A673 (cell line): ENCODE measurements at regions not wholly inside any gene's neighbourhood (a gene's known extent, or its start where the extent isn't known, plus 50 kb on each side); places are given as distances from the start of the nearest gene placed in this dataset.

Source experiments
- CTCF ChIP-seq: fragments of 300-800, 200-600 bp; sonication (generic); conservative IDR thresholded peaks from 2 replicates; pipeline ENCODE4 v1.5.1; 2017; ENCODE audit warnings: low read depth, mild to moderate bottlenecking, antibody characterized with exemption, low read length, moderate library complexity, mixed read lengths
- EZH2 ChIP-seq: fragments of 200-600 bp; sonication (generic); IDR thresholded peaks from 2 replicates; pipeline ENCODE4 v1.6.1; 2017; ENCODE audit warnings: borderline replicate concordance, low read depth, mild to moderate bottlenecking, mixed read lengths, antibody characterized with exemption, low read length; ENCODE audit not compliant: poor library complexity, severe bottlenecking

GRCh38 chr2:114108249-114108648, 218.4 kb downstream of the ACTR3 start:
- TF ChIP-seq EZH2: no peak
- no peak for TF ChIP-seq CTCF
